ENCODE measurements at regions not wholly inside any gene's neighbourhood (a gene's known extent, or its start where the extent isn't known, plus 50 kb on each side); places are given as distances from the start of the nearest gene placed in this dataset.
A peak's percentile ranks its signal among the peaks of the same experiment; 100 is the strongest.

- no peak for TF ChIP-seq CTCF (IDR thresholded peaks at IDR 0.05)
- H3K4me3 ChIP-seq = no peak overlapping the region
- no peak for DNase-seq (ENCODE audit: low spot score)
- peak overlapping the region in 1 of 2 donors; percentile 50 for H3K27ac ChIP-seq
Observed at GRCh38 chr9:755454-756381, 85.8 kb upstream of the DMRT1 start.

GRCh38 chr9:757246-757881, 84.1 kb upstream of the DMRT1 start:
- Histone ChIP-seq H3K27ac (no peak overlapping the region), H3K4me3 (no peak overlapping the region)
- TF ChIP-seq CTCF (IDR thresholded peaks at IDR 0.05) = no peak
- no peak for DNase-seq (ENCODE audit: low spot score)

- H3K4me3 ChIP-seq = no peak overlapping the region
- no peak for TF ChIP-seq CTCF (IDR thresholded peaks at IDR 0.05)
- H3K27ac ChIP-seq = no peak overlapping the region
- DNase-seq (ENCODE audit: low spot score) = no peak
Observed at GRCh38 chr9:758146-758545, 83.4 kb upstream of the DMRT1 start.

GRCh38 chr9:759541-759940, 82.0 kb upstream of the DMRT1 start:
- TF ChIP-seq CTCF (IDR thresholded peaks at IDR 0.05) = no peak
- H3K4me3 ChIP-seq = no peak overlapping the region
- H3K27ac ChIP-seq = no peak overlapping the region
- DNase-seq (ENCODE audit: low spot score) = no peak

GRCh38 chr9:759983-760736, 81.3 kb upstream of the DMRT1 start:
- TF ChIP-seq CTCF (IDR thresholded peaks at IDR 0.05) = no peak
- DNase-seq (ENCODE audit: low spot score) = no peak
- H3K4me3 ChIP-seq = no peak overlapping the region
- H3K27ac ChIP-seq = peak overlapping the region in 1 of 2 donors; percentile 64

GRCh38 chr9:761176-761792, 80.2 kb upstream of the DMRT1 start:
- peak overlapping the region; percentile 5 to 64 for H3K27ac ChIP-seq
- H3K4me3 ChIP-seq = no peak overlapping the region
- no peak for DNase-seq (ENCODE audit: low spot score)
- TF ChIP-seq CTCF (IDR thresholded peaks at IDR 0.05) = no peak

All from coronary artery (tissue), 2 donors.